ENCODE measurements at regions not wholly inside any gene's neighbourhood (a gene's known extent, or its start where the extent isn't known, plus 50 kb on each side); places are given as distances from the start of the nearest gene placed in this dataset.
"Not testable (repeated sequence)": the region's sequence is repeated elsewhere in the genome, so short reads cannot be mapped to it uniquely, and the experiment has no call there.

GRCh38 chr17:62138676-62139121 lies 73.6 kb upstream of the MED13 start:
- TF ChIP-seq EZH2 (IDR thresholded peaks at IDR 0.05; ENCODE audit: borderline replicate concordance, insufficient read depth, low read depth, low read length, poor library complexity, severe bottlenecking); CTCF (IDR thresholded peaks at IDR 0.05): not testable (repeated sequence)

All from B cell (primary cell).